B cell (primary cell): ENCODE measurements at regions not wholly inside any gene's neighbourhood (a gene's known extent, or its start where the extent isn't known, plus 50 kb on each side); places are given as distances from the start of the nearest gene placed in this dataset.

Experiments
- ATAC-seq: fragments of 200-7000 bp; cut with Tn5 transposase; one replicate; pipeline ENCODE4 v1.10.0; 2021; ENCODE audit warnings: low read depth, mild to moderate bottlenecking, moderate number of reproducible peaks, moderate library complexity
- CTCF ChIA-PET: fragments of 350-600 bp; sonication (Branson Sonifier 250); formaldehyde crosslinking; loops from one replicate; lab custom pipeline; 2021; ENCODE audit warnings: antibody characterized with exemption, inconsistent platforms; lab: Charles Lee
- POLR2A ChIA-PET: fragments of 350-600 bp; sonication (Branson Sonifier 250); formaldehyde crosslinking; loops from one replicate; lab custom pipeline; 2021; ENCODE audit warnings: antibody characterized with exemption; lab: Charles Lee
- DNase-seq: peaks from one replicate; pipeline ENCODE4 v3.0.0; 2013
- H2AFZ ChIP-seq: 2 replicates; pipeline ENCODE4 v1.6.1; 2012; ENCODE audit warnings: mild to moderate bottlenecking, low read depth, low read length; ENCODE audit not compliant: insufficient read depth, poor library complexity, severe bottlenecking
- H3K27ac ChIP-seq, 2 donors: 1 replicate in 1 of 2; 2 replicates in 1 of 2; pipeline ENCODE4 v1.5.1; 2012 to 2013; ENCODE audit warnings: low read length in 2 of 2, mild to moderate bottlenecking in 2 of 2, moderate library complexity in 1 of 2
- H3K27me3 ChIP-seq, 4 experiments: fragments of 200-600 bp in 1 of 4; sonication (generic) in 1 of 4; replicated peaks in 1 of 4; 1 replicate in 2 of 4; 2 replicates in 2 of 4; pipeline versions ENCODE4 v1.6.1 to v1.7.0; 2013 to 2016; ENCODE audit warnings: low read length in 3 of 4, mild to moderate bottlenecking in 2 of 4, mixed read lengths in 1 of 4, moderate library complexity in 1 of 4; ENCODE audit not compliant: insufficient read depth in 4 of 4, control insufficient read depth in 3 of 4; ENCODE audit errors: control extremely low read depth in 1 of 4
- H3K36me3 ChIP-seq, 2 experiments: replicated peaks in 1 of 2; 1 replicate in 1 of 2; 2 replicates in 1 of 2; pipeline versions ENCODE4 v1.6.1 to v1.7.1; 2013; ENCODE audit warnings: low read length in 1 of 2; ENCODE audit not compliant: insufficient read depth in 2 of 2, control insufficient read depth in 1 of 2; ENCODE audit errors: control extremely low read depth in 1 of 2, extremely low read depth in 1 of 2
- H3K4me1 ChIP-seq, 2 donors: fragments of 200-600 bp in 1 of 2; sonication (generic) in 1 of 2; 1 replicate in 1 of 2; 2 replicates in 1 of 2; pipeline versions ENCODE4 v1.5.1 to v1.6.1; 2013 to 2017; ENCODE audit warnings: low read length in 2 of 2; ENCODE audit not compliant: control insufficient read depth in 2 of 2, insufficient read depth in 2 of 2
- H3K4me2 ChIP-seq: replicated peaks from 2 replicates; pipeline ENCODE3; 2012; ENCODE audit warnings: mild to moderate bottlenecking, low read depth, low read length; ENCODE audit not compliant: poor library complexity, severe bottlenecking
- H3K4me3 ChIP-seq, 5 experiments: fragments of 200-600 bp in 1 of 5; sonication (generic) in 1 of 5; 1 replicate in 3 of 5; 2 replicates in 2 of 5; pipeline versions ENCODE4 v1.5.1 to v1.7.0; 2011 to 2016; ENCODE audit warnings: low read length in 4 of 5, mild to moderate bottlenecking in 4 of 5, low read depth in 2 of 5, control low read depth in 1 of 5, moderate library complexity in 1 of 5; ENCODE audit not compliant: insufficient read depth in 1 of 5; ENCODE audit errors: control extremely low read depth in 1 of 5, extremely low read depth in 1 of 5
- H3K79me2 ChIP-seq: fragments of 200-600 bp; sonication (generic); one replicate; pipeline ENCODE4 v1.6.0; 2016; ENCODE audit warnings: low read length; ENCODE audit not compliant: control insufficient read depth, insufficient read depth
- H3K9ac ChIP-seq: fragments of 200-600 bp; sonication (generic); 2 replicates; pipeline ENCODE4 v1.6.1; 2017; ENCODE audit warnings: mild to moderate bottlenecking, low read length, moderate library complexity
- H3K9me3 ChIP-seq, 3 donors: one replicate each; pipeline versions ENCODE4 v1.6.1 to v1.7.1; 2013; ENCODE audit warnings: low read length in 2 of 3; ENCODE audit not compliant: control insufficient read depth in 2 of 3, insufficient read depth in 1 of 3; ENCODE audit errors: control extremely low read depth in 1 of 3
- H4K20me1 ChIP-seq: 2 replicates; pipeline ENCODE4 v1.6.0; 2012; ENCODE audit warnings: mild to moderate bottlenecking, low read length; ENCODE audit not compliant: insufficient read depth, control insufficient read depth, poor library complexity, severe bottlenecking
- H3K27ac Mint-ChIP-seq: one replicate; pipeline ENCODE4 v1.8.0; 2021; ENCODE audit warnings: mixed read lengths
- H3K27me3 Mint-ChIP-seq: one replicate; pipeline ENCODE4 v1.8.0; 2021; ENCODE audit warnings: mixed read lengths
- H3K4me1 Mint-ChIP-seq: one replicate; pipeline ENCODE4 v1.8.0; 2021; ENCODE audit warnings: mixed read lengths
- H3K4me3 Mint-ChIP-seq: one replicate; pipeline ENCODE4 v1.8.0; 2021; ENCODE audit warnings: mixed read lengths
- H3K9me3 Mint-ChIP-seq: one replicate; pipeline ENCODE4 v1.8.0; 2022; ENCODE audit warnings: mixed read lengths; ENCODE audit not compliant: insufficient read depth
- EZH2 ChIP-seq: IDR thresholded peaks from 2 replicates; pipeline ENCODE4 v1.6.1; 2012; ENCODE audit warnings: borderline replicate concordance, low read depth, mild to moderate bottlenecking, moderate library complexity, low read length; ENCODE audit not compliant: insufficient read depth, poor library complexity, severe bottlenecking
- WGBS: methylation state at CpG from one replicate; pipeline ENCODE4 v1.1.5; 2013; ENCODE audit warnings: missing lambda C conversion rate; ENCODE audit not compliant: insufficient coverage; 5-methylcytosine and 5-hydroxymethylcytosine counted together
- intact Hi-C: fragments of 100-400 bp; cut with micrococcal nuclease; formaldehyde crosslinking; loops from one replicate; pipeline ENCODE4 v1.10.0; 2022
- TF ChIP-seq, protein P1 (sequence below): fragments of 200-600 bp; IDR thresholded peaks from one replicate; pipeline ENCODE4 v1.8.0; 2022; ENCODE audit warnings: antibody characterized with exemption, mild to moderate bottlenecking

DNA sequence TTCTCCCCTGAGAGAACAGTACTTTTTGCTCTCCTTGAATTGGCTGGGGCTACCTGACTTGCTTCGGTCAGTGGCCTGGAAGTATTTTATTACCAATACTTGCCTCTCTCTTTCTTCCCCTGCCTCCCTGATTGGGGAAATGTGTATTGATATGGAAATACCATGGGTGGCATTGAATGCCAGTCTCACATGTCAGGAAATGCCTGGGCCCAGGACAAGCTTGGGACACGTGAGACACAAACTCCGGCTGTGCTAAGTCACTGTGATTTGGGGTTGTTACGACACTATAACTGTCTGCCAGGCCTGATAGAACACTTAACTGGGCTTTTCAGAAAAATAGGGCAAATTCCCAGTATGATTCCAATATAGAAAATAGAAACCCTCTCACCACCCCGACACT lies 238.3 kb downstream of the GADD45G start:
- 100% methylated on average over 2 of the region's 5 CpGs for WGBS
- CTCF ChIA-PET, result no interaction called here
- no peak overlapping the region for H3K27ac Mint-ChIP-seq

DNA sequence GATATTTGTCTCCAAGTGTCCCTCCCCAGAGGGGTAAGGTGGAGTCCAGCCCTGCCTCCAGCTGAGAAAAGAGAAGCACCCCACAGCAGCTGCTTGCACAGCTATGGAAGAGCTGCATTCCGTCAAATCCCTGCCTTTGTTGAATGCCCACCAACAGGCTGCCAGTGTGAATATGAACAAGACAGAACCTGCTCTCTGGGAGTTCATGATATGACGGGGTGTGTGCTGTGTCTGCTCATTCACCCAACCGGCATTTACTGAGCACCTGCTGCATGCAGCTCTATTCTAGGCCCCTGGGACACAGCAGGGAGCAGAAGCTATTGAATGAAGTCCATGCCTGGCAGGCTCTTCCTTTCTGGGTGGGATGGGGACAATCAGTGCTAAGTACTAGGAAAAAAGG lies 238.8 kb downstream of the GADD45G start:
- H4K20me1 ChIP-seq, result no peaks in the 10 kb centered on the region
- no peaks in the 10 kb centered on the region for H3K36me3 ChIP-seq
- no peak overlapping the region for H3K4me3 Mint-ChIP-seq
- H3K79me2 ChIP-seq, result no peaks in the 10 kb centered on the region
- peaks cover 0 to 3% (median 0%) of the 10 kb centered on the region in 3 donors for H3K9me3 ChIP-seq
- WGBS, result 100% methylated on average over 2 of the region's 3 CpGs
- TF ChIP-seq, protein P1, sequence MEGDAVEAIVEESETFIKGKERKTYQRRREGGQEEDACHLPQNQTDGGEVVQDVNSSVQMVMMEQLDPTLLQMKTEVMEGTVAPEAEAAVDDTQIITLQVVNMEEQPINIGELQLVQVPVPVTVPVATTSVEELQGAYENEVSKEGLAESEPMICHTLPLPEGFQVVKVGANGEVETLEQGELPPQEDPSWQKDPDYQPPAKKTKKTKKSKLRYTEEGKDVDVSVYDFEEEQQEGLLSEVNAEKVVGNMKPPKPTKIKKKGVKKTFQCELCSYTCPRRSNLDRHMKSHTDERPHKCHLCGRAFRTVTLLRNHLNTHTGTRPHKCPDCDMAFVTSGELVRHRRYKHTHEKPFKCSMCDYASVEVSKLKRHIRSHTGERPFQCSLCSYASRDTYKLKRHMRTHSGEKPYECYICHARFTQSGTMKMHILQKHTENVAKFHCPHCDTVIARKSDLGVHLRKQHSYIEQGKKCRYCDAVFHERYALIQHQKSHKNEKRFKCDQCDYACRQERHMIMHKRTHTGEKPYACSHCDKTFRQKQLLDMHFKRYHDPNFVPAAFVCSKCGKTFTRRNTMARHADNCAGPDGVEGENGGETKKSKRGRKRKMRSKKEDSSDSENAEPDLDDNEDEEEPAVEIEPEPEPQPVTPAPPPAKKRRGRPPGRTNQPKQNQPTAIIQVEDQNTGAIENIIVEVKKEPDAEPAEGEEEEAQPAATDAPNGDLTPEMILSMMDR, result no peak
- TF ChIP-seq EZH2, result no peak
- H3K27me3 Mint-ChIP-seq, result peaks cover 8% of the 10 kb centered on the region
- no peak overlapping the region for H3K27ac ChIP-seq
- no peak for ATAC-seq
- H2AFZ ChIP-seq, result no peak overlapping the region
- intact Hi-C loops, result no loop called here
- no peak overlapping the region for H3K4me2 ChIP-seq
- H3K9ac ChIP-seq, result no peak overlapping the region
- ChIA-PET CTCF (no interaction called here), POLR2A (no interaction called here)
- H3K27ac Mint-ChIP-seq, result no peak overlapping the region
- no peak overlapping the region for H3K4me3 ChIP-seq
- no peak for DNase-seq
- H3K4me1 ChIP-seq, result no peaks in the 10 kb centered on the region
- H3K27me3 ChIP-seq, result peaks cover 0 to 2% (median 0%) of the 10 kb centered on the region in 4 experiments
- no peaks in the 10 kb centered on the region for H3K4me1 Mint-ChIP-seq
- H3K9me3 Mint-ChIP-seq, result no peaks in the 10 kb centered on the region

More for the DNA sequence above, 238.3 kb downstream of the GADD45G start:
- Histone ChIP-seq H2AFZ (no peak overlapping the region), H4K20me1 (no peaks in the 10 kb centered on the region), H3K4me2 (no peak overlapping the region), H3K9ac (no peak overlapping the region), H3K4me3 (no peak overlapping the region), H3K36me3 (no peaks in the 10 kb centered on the region), H3K9me3 (peaks cover 0 to 3% (median 0%) of the 10 kb centered on the region in 3 donors), H3K79me2 (no peaks in the 10 kb centered on the region), H3K27ac (no peak overlapping the region), H3K27me3 (peaks cover 0 to 2% (median 0%) of the 10 kb centered on the region in 4 experiments), H3K4me1 (no peaks in the 10 kb centered on the region)
- Mint-ChIP-seq H3K4me1 (no peaks in the 10 kb centered on the region), H3K4me3 (no peak overlapping the region), H3K9me3 (no peaks in the 10 kb centered on the region), H3K27me3 (peaks cover 4% of the 10 kb centered on the region)
- ATAC-seq (no peak), DNase-seq (no peak)
- intact Hi-C loops, result no loop called here
- TF ChIP-seq, protein P1, result no peak
- TF ChIP-seq EZH2, result no peak
- POLR2A ChIA-PET, result no interaction called here
